Naive thymus-derived CD4-positive, alpha-beta T cell (primary cell): ENCODE measurements at regions not wholly inside any gene's neighbourhood (a gene's known extent, or its start where the extent isn't known, plus 50 kb on each side); places are given as distances from the start of the nearest gene placed in this dataset.

Source experiments
- ATAC-seq: fragments of 150-1000 bp; cut with Tn5 transposase; 2 replicates; pipeline ENCODE4 v1.10.0; 2021; ENCODE audit warnings: mild to moderate bottlenecking, moderate library complexity
- CTCF ChIA-PET: fragments of 350-600 bp; sonication (Branson Sonifier 250); formaldehyde crosslinking; loops from one replicate; lab custom pipeline; 2021; ENCODE audit warnings: antibody characterized with exemption; lab: Charles Lee
- POLR2A ChIA-PET: fragments of 350-600 bp; sonication (Branson Sonifier 250); formaldehyde crosslinking; loops from one replicate; lab custom pipeline; 2021; ENCODE audit warnings: antibody characterized with exemption, inconsistent platforms; lab: Charles Lee
- DNase-seq, 9 donors: peaks; one replicate each; pipeline versions ENCODE4 v3.0.0 to v3.0.0-alpha.2; 2020 to 2022; ENCODE audit warnings: mixed read lengths in 1 of 9
- H3K27ac ChIP-seq: one replicate; pipeline ENCODE4 v1.7.0; 2013; ENCODE audit warnings: mild to moderate bottlenecking, low read depth, low read length, moderate library complexity
- H3K27me3 ChIP-seq, 2 donors: one replicate each; pipeline ENCODE4 v1.7.0; 2013; ENCODE audit warnings: low read length in 2 of 2, mild to moderate bottlenecking in 2 of 2, moderate library complexity in 2 of 2; ENCODE audit not compliant: control insufficient read depth in 2 of 2, insufficient read depth in 2 of 2
- H3K36me3 ChIP-seq, 3 experiments: 1 replicate in 2 of 3; 2 replicates in 1 of 3; pipeline ENCODE4 v1.7.0; 2013; ENCODE audit warnings: low read length in 3 of 3, mild to moderate bottlenecking in 3 of 3, moderate library complexity in 1 of 3; ENCODE audit not compliant: insufficient read depth in 3 of 3, control insufficient read depth in 2 of 3
- H3K4me1 ChIP-seq, 2 donors: one replicate each; pipeline ENCODE4 v1.7.0; 2013; ENCODE audit warnings: low read length in 2 of 2, mild to moderate bottlenecking in 2 of 2, moderate library complexity in 1 of 2; ENCODE audit not compliant: control insufficient read depth in 2 of 2, insufficient read depth in 2 of 2
- H3K4me3 ChIP-seq: 2 replicates; pipeline ENCODE4 v1.7.0; 2013; ENCODE audit warnings: mild to moderate bottlenecking, low read length
- H3K9me3 ChIP-seq, 3 experiments: 1 replicate in 2 of 3; 2 replicates in 1 of 3; pipeline ENCODE4 v1.7.0; 2013; ENCODE audit warnings: low read length in 3 of 3; ENCODE audit not compliant: control insufficient read depth in 2 of 3
- H3K27ac Mint-ChIP-seq, 9 donors: one replicate each; pipeline ENCODE4 v1.8.0; 2020 to 2022; ENCODE audit warnings: mixed read lengths in 9 of 9, mild to moderate bottlenecking in 8 of 9, moderate library complexity in 5 of 9, inconsistent platforms in 2 of 9
- H3K27me3 Mint-ChIP-seq, 5 donors: one replicate each; pipeline ENCODE4 v1.8.0; 2021 to 2022; ENCODE audit warnings: mixed read lengths in 5 of 5, mild to moderate bottlenecking in 1 of 5
- H3K36me3 Mint-ChIP-seq, 5 donors: one replicate each; pipeline ENCODE4 v1.8.0; 2020 to 2022; ENCODE audit warnings: mixed read lengths in 5 of 5, mild to moderate bottlenecking in 3 of 5, inconsistent platforms in 1 of 5
- H3K4me1 Mint-ChIP-seq, 7 donors: one replicate each; pipeline ENCODE4 v1.8.0; 2020 to 2022; ENCODE audit warnings: mixed read lengths in 7 of 7, mild to moderate bottlenecking in 3 of 7, inconsistent platforms in 1 of 7
- H3K4me3 Mint-ChIP-seq, 10 donors: one replicate each; pipeline ENCODE4 v1.8.0; 2020 to 2022; ENCODE audit warnings: mild to moderate bottlenecking in 10 of 10, mixed read lengths in 10 of 10, moderate library complexity in 6 of 10, inconsistent platforms in 2 of 10
- H3K9me3 Mint-ChIP-seq, 11 donors: one replicate each; pipeline ENCODE4 v1.8.0; 2020 to 2022; ENCODE audit warnings: mixed read lengths in 11 of 11, mild to moderate bottlenecking in 4 of 11, inconsistent platforms in 1 of 11, moderate library complexity in 1 of 11
- intact Hi-C, 2 donors: fragments of 100-400 bp; cut with micrococcal nuclease; formaldehyde crosslinking; loops; one replicate each; pipeline ENCODE4 v1.15.1; 2023

DNA sequence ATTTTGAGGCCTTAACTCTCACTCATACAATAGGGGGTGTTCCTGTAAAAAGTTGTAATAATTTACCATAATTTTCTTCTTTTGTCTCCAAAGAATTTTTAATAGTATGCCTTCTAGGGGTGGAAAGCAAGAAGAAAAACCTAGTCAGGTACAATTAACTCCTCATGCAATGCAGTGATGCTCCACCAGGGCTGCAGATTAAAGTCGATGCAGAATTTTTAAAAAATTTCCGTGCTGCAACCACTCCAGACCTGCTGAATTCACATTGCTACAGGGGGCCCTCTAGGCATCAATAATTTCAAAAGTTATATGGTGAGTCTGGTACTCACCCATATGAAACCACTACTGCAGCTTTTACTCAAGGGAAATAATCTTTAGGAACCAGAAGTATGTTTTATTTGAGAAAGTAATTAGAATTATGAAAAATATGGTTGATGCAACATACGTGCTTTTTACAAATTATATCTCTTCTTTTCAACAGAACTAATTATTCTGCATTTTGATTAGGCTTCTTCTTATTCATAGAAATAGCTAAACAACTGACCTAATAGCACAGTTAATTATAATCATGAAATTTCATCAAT, 353.2 kb downstream of the BCAT1 start:
- Histone ChIP-seq H3K27me3 (no peaks in the 10 kb centered on the region), H3K9me3 (no peaks in the 10 kb centered on the region), H3K4me3 (no peak overlapping the region), H3K36me3 (no peaks in the 10 kb centered on the region), H3K27ac (no peak overlapping the region), H3K4me1 (no peaks in the 10 kb centered on the region)
- H3K4me1 Mint-ChIP-seq, result no peaks in the 10 kb centered on the region
- POLR2A ChIA-PET, result no interaction called here
- H3K36me3 Mint-ChIP-seq, result no peaks in the 10 kb centered on the region
- CTCF ChIA-PET, result no interaction called here
- no peak for ATAC-seq
- no peak overlapping the region for H3K4me3 Mint-ChIP-seq
- no peak overlapping the region for H3K27ac Mint-ChIP-seq
- peaks cover 0 to 7% (median 0%) of the 10 kb centered on the region in 11 donors for H3K9me3 Mint-ChIP-seq
- no peak for DNase-seq
- peaks cover 0 to 5% (median 4%) of the 10 kb centered on the region in 5 donors for H3K27me3 Mint-ChIP-seq
- intact Hi-C loops, result no loop called here

DNA sequence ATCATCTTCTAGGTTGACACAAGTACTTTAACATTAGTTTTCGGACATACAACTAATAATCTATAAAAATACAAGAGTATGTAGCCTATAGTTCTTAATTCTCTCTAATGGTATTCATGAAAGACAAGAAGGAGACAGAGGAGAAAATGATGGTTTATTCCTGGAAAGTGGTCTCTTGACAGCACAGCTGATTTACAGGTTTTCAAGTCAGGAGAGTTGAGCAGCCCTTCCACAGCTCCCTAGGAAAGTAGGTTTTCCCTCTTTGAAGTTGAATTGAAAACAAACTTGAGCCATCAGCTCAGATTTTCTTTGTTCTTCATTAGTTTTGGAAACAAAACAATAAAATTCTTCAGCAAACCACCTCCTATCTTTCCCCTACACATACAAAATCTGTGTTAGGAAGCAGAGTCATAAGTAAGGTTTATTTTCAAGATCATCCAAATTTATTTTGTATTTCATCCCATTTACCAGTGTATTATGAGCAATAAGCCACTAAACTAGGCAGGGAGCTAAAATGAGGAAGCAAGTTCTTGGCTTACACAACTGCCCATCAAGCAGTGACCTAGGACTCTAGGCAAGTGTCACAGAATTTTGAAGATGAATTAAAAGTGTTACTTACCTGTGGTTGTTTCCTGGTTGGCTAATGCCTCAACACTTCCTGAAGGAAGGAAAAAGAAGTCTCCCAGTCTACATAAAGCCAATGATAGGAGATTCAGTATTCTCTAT, 357.0 kb downstream of the BCAT1 start:
- Mint-ChIP-seq H3K27ac (no peak overlapping the region), H3K27me3 (peaks cover 0 to 5% (median 4%) of the 10 kb centered on the region in 5 donors), H3K36me3 (no peaks in the 10 kb centered on the region), H3K4me3 (no peak overlapping the region), H3K9me3 (peaks cover 0 to 7% (median 0%) of the 10 kb centered on the region in 11 donors), H3K4me1 (peaks cover 0 to 2% (median 0%) of the 10 kb centered on the region in 7 donors)
- no peak overlapping the region for H3K27ac ChIP-seq
- H3K36me3 ChIP-seq, result no peaks in the 10 kb centered on the region
- no peak for DNase-seq
- no peaks in the 10 kb centered on the region for H3K9me3 ChIP-seq
- ChIA-PET CTCF (no interaction called here), POLR2A (no interaction called here)
- intact Hi-C loops, result no loop called here
- peak; percentile 50 for ATAC-seq
- H3K4me1 ChIP-seq, result no peaks in the 10 kb centered on the region
- no peak overlapping the region for H3K4me3 ChIP-seq
- H3K27me3 ChIP-seq, result no peaks in the 10 kb centered on the region

DNA sequence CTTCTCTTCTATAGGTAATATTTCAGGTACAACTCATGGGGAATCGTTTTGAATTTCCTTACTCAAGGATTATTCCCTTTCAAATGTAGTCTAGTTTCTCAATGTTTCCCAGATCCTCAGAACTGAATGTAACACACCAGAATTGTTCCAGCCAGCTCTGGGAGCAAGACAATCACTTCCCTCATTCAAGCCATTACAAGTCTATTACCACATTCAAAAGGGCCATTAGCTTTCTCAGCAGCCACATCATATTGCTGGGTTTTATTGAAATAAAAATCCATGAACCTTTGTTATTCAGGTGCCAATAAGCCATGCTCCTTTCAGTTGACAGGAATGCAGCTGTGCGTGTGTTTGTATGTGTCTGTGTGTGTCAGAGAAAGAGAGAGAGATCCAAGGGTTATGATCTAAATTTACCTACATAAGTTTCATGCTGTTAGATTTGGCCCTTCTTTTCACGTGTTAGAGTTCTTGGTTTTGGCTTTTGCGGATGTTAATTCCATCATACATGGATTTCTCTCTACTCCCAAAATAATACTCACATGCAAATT, 357.7 kb downstream of the BCAT1 start:
- no peak for DNase-seq
- peaks cover 0 to 4% (median 0%) of the 10 kb centered on the region in 5 donors for H3K27me3 Mint-ChIP-seq
- Histone ChIP-seq H3K36me3 (no peaks in the 10 kb centered on the region), H3K27ac (no peak overlapping the region), H3K9me3 (no peaks in the 10 kb centered on the region), H3K27me3 (no peaks in the 10 kb centered on the region), H3K4me3 (no peak overlapping the region), H3K4me1 (no peaks in the 10 kb centered on the region)
- peaks cover 0 to 2% (median 0%) of the 10 kb centered on the region in 7 donors for H3K4me1 Mint-ChIP-seq
- no peak overlapping the region for H3K4me3 Mint-ChIP-seq
- ChIA-PET CTCF (no interaction called here), POLR2A (no interaction called here)
- intact Hi-C loops, result no loop called here
- no peak overlapping the region for H3K27ac Mint-ChIP-seq
- peaks cover 0 to 7% (median 0%) of the 10 kb centered on the region in 11 donors for H3K9me3 Mint-ChIP-seq
- no peak for ATAC-seq
- H3K36me3 Mint-ChIP-seq, result no peaks in the 10 kb centered on the region

DNA sequence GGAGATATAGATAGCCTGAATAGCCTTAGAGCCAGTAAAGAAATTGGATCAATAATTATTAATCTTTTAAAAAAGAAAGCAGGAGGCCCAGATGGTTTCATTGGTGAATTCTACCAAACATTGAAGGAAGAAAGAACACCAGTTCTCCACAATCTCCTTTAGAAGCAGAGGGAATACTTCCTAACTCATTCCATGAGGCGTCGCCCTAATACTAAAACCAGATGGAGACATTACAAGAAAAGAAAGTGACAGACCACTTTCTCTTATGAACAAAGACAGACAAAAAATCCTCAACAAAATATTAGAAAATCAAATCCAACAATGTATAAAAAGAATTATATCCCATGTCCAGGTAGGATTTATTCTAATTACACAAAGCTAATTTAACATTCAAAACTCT, 362.6 kb downstream of the BCAT1 start:
- H3K4me3 Mint-ChIP-seq, result no peak overlapping the region
- peaks cover 0 to 8% (median 5%) of the 10 kb centered on the region in 11 donors for H3K9me3 Mint-ChIP-seq
- no peak overlapping the region for H3K4me3 ChIP-seq
- ChIA-PET CTCF (no interaction called here), POLR2A (no interaction called here)
- no peaks in the 10 kb centered on the region for H3K27me3 ChIP-seq
- ATAC-seq (no peak), DNase-seq (no peak)
- no peaks in the 10 kb centered on the region for H3K27me3 Mint-ChIP-seq
- H3K36me3 Mint-ChIP-seq, result no peaks in the 10 kb centered on the region
- H3K9me3 ChIP-seq, result no peaks in the 10 kb centered on the region
- intact Hi-C loops, result no loop called here
- peaks cover 0 to 2% (median 0%) of the 10 kb centered on the region in 7 donors for H3K4me1 Mint-ChIP-seq
- H3K4me1 ChIP-seq, result no peaks in the 10 kb centered on the region
- H3K36me3 ChIP-seq, result no peaks in the 10 kb centered on the region
- H3K27ac ChIP-seq, result no peak overlapping the region
- H3K27ac Mint-ChIP-seq, result no peak overlapping the region

GRCh38 chr12:24584032-24584675, 364.7 kb downstream of the BCAT1 start:
- Mint-ChIP-seq H3K36me3 (no peaks in the 10 kb centered on the region), H3K9me3 (peaks cover 0 to 21% (median 11%) of the 10 kb centered on the region in 11 donors), H3K27ac (no peak overlapping the region), H3K4me1 (peaks cover 0 to 2% (median 0%) of the 10 kb centered on the region in 7 donors), H3K27me3 (no peaks in the 10 kb centered on the region), H3K4me3 (no peak overlapping the region)
- ChIA-PET CTCF (no interaction called here), POLR2A (no interaction called here)
- Histone ChIP-seq H3K36me3 (no peaks in the 10 kb centered on the region), H3K4me3 (no peak overlapping the region), H3K4me1 (no peaks in the 10 kb centered on the region), H3K9me3 (no peaks in the 10 kb centered on the region), H3K27me3 (no peaks in the 10 kb centered on the region), H3K27ac (no peak overlapping the region)
- intact Hi-C loops, result no loop called here
- DNase-seq, result no peak
- no peak for ATAC-seq

GRCh38 chr12:24582954-24583601, 365.8 kb downstream of the BCAT1 start:
- Mint-ChIP-seq H3K9me3 (peaks cover 0 to 25% (median 11%) of the 10 kb centered on the region in 11 donors), H3K27me3 (no peaks in the 10 kb centered on the region), H3K27ac (no peak overlapping the region), H3K4me1 (no peaks in the 10 kb centered on the region), H3K4me3 (no peak overlapping the region), H3K36me3 (no peaks in the 10 kb centered on the region)
- Histone ChIP-seq H3K27me3 (no peaks in the 10 kb centered on the region), H3K9me3 (no peaks in the 10 kb centered on the region), H3K27ac (no peak overlapping the region), H3K36me3 (no peaks in the 10 kb centered on the region), H3K4me1 (no peaks in the 10 kb centered on the region), H3K4me3 (no peak overlapping the region)
- intact Hi-C loops, result no loop called here
- ATAC-seq (no peak), DNase-seq (no peak)
- POLR2A ChIA-PET, result no interaction called here
- CTCF ChIA-PET, result no interaction called here
